ENCODE measurements at regions not wholly inside any gene's neighbourhood (a gene's known extent, or its start where the extent isn't known, plus 50 kb on each side); places are given as distances from the start of the nearest gene placed in this dataset.
A peak's percentile ranks its signal among the peaks of the same experiment; 100 is the strongest.

GRCh38 chr13:44078806-44079376 lies 199.2 kb downstream of the LACC1 start:
- H3K4ac ChIP-seq (ENCODE audit: low read depth, low read length): no peak overlapping the region
- H3K9ac ChIP-seq (ENCODE audit: extremely low read depth, insufficient read length, low read length): no peak overlapping the region
- no peaks in the 10 kb centered on the region for H3K79me1 ChIP-seq (ENCODE audit: insufficient read depth, low read depth, low read length, poor library complexity, severe bottlenecking)
- H3K56ac ChIP-seq (ENCODE audit: insufficient read length, low read depth, low read length): no peak overlapping the region
- H3K27ac ChIP-seq (ENCODE audit: insufficient read length, low read depth, low read length): no peak overlapping the region
- H3K27me3 Mint-ChIP-seq (ENCODE audit: low read depth): peaks cover 9% of the 10 kb centered on the region
- H3K14ac ChIP-seq (ENCODE audit: insufficient read depth, low read length): no peak overlapping the region
- H2BK12ac ChIP-seq (ENCODE audit: insufficient read length, low read depth, low read length): no peak overlapping the region
- H3T11ph ChIP-seq (ENCODE audit: low read length): no peak overlapping the region
- peak overlapping the region; percentile 95 to 96 (median 96) for H3K27ac Mint-ChIP-seq
- peak overlapping the region; percentile 44 to 49 for H3K4me3 Mint-ChIP-seq
- H2BK20ac ChIP-seq (ENCODE audit: low read depth, low read length, poor library complexity, severe bottlenecking): no peak overlapping the region
- no peaks in the 10 kb centered on the region for H3K79me2 ChIP-seq (ENCODE audit: insufficient read depth, low read length)
- no peak overlapping the region for H4K5ac ChIP-seq (ENCODE audit: insufficient read length, low read depth, low read length)
- no CpG with 5 or more reads among the region's 5 CpGs for WGBS (ENCODE audit: extremely low coverage, insufficient read length, low lambda C conversion rate)
- no peaks in the 10 kb centered on the region for H3K27me3 ChIP-seq (ENCODE audit: insufficient read depth, low read length)
- H2BK120ac ChIP-seq (ENCODE audit: low read depth, low read length, poor library complexity, severe bottlenecking): no peak overlapping the region
- H4K20me1 ChIP-seq (ENCODE audit: control insufficient read depth, insufficient read depth, insufficient read length): no peaks in the 10 kb centered on the region
- H3K4me1 Mint-ChIP-seq: peaks cover 38 to 39% of the 10 kb centered on the region in 2 experiments
- DNase-seq: no peak
- no peak overlapping the region for H2BK5ac ChIP-seq (ENCODE audit: insufficient read length, low read length)
- H2AFZ ChIP-seq (ENCODE audit: low read length): no peak overlapping the region
- peak overlapping the region; percentile 46 for H3K4me2 ChIP-seq (ENCODE audit: insufficient read depth, insufficient read length, low read length)
- no peak overlapping the region for H4K91ac ChIP-seq (ENCODE audit: insufficient read length, low read depth, low read length)
- H2AK5ac ChIP-seq (ENCODE audit: insufficient read length, low read length): no peak overlapping the region
- peaks cover 29 to 32% of the 10 kb centered on the region in 2 experiments for H3K9me3 Mint-ChIP-seq
- no peaks in the 10 kb centered on the region for H3K23me2 ChIP-seq (ENCODE audit: insufficient read length, low read depth, low read length, poor library complexity, severe bottlenecking)
- H3K18ac ChIP-seq (ENCODE audit: insufficient read length, low read depth, low read length): no peak overlapping the region
- H3K23ac ChIP-seq (ENCODE audit: insufficient read length, low read depth, low read length): no peak overlapping the region
- peaks cover 5% of the 10 kb centered on the region for H3K9me3 ChIP-seq (ENCODE audit: control insufficient read depth, low read depth, low read length)
- no peak overlapping the region for H4K8ac ChIP-seq (replicated peaks; ENCODE audit: insufficient read length, low read depth, low read length)
- no peaks in the 10 kb centered on the region for H3K4me1 ChIP-seq (ENCODE audit: insufficient read depth, low read length)
- TF ChIP-seq CTCF (conservative IDR thresholded peaks at IDR 0.05): no peak
- H2BK15ac ChIP-seq (ENCODE audit: low read depth, low read length): no peak overlapping the region
- H3K36me3 Mint-ChIP-seq (ENCODE audit: insufficient read depth in 1 of 3, low read depth in 3 of 3): peaks cover 23 to 37% (median 26%) of the 10 kb centered on the region in 3 experiments

Measured in H9 (cell line).